Upper lobe of right lung (tissue), 1 donor: ENCODE measurements at regions not wholly inside any gene's neighbourhood (a gene's known extent, or its start where the extent isn't known, plus 50 kb on each side); places are given as distances from the start of the nearest gene placed in this dataset.

Source experiments
- ATAC-seq: fragments of 200-7000 bp; cut with Tn5 transposase; one replicate; pipeline ENCODE4 v1.9.1; 2020; ENCODE audit warnings: mild to moderate bottlenecking, moderate library complexity
- DNase-seq: peaks from one replicate; pipeline ENCODE4 v3.0.0-alpha.2; 2020
- H3K27ac ChIP-seq: fragments of 200-600 bp; one replicate; pipeline ENCODE4 v1.8.0; 2022
- H3K27me3 ChIP-seq: fragments of 200-600 bp; one replicate; pipeline ENCODE4 v1.8.0; 2022; ENCODE audit warnings: mild to moderate bottlenecking
- H3K36me3 ChIP-seq: fragments of 200-600 bp; one replicate; pipeline ENCODE4 v1.8.0; 2022
- H3K4me1 ChIP-seq: fragments of 200-600 bp; one replicate; pipeline ENCODE4 v1.8.0; 2022
- H3K4me3 ChIP-seq: fragments of 200-600 bp; one replicate; pipeline ENCODE4 v1.8.0; 2022; ENCODE audit warnings: mild to moderate bottlenecking
- H3K9me3 ChIP-seq: fragments of 200-600 bp; one replicate; pipeline ENCODE4 v1.8.0; 2022
- CTCF ChIP-seq: fragments of 200-600 bp; IDR thresholded peaks from one replicate; pipeline ENCODE4 v1.8.0; 2022; ENCODE audit warnings: antibody characterized with exemption
- intact Hi-C: fragments of 100-400 bp; cut with DNase I; formaldehyde crosslinking; loops from one replicate; pipeline ENCODE4 v1.11.0; 2022
- donor health status: DM: no; HTN: yes; CAD: no; lungs with severe emphysema.

GRCh38 chr5:17365811-17366138, 132.3 kb upstream of the TAF11L2 start:
- no peaks in the 10 kb centered on the region for H3K36me3 ChIP-seq
- H3K27ac ChIP-seq = no peak overlapping the region
- H3K27me3 ChIP-seq = no peaks in the 10 kb centered on the region
- no peaks in the 10 kb centered on the region for H3K4me1 ChIP-seq
- no peak for DNase-seq
- no peak for TF ChIP-seq CTCF
- no peak overlapping the region for H3K4me3 ChIP-seq
- no peaks in the 10 kb centered on the region for H3K9me3 ChIP-seq
- ATAC-seq = no peak
- intact Hi-C loops = no loop called here

GRCh38 chr5:17367256-17367840, 130.7 kb upstream of the TAF11L2 start:
- Histone ChIP-seq H3K27ac (no peak overlapping the region), H3K9me3 (no peaks in the 10 kb centered on the region), H3K36me3 (no peaks in the 10 kb centered on the region), H3K4me3 (no peak overlapping the region), H3K27me3 (no peaks in the 10 kb centered on the region), H3K4me1 (no peaks in the 10 kb centered on the region)
- intact Hi-C loops = no loop called here
- no peak for TF ChIP-seq CTCF
- no peak for ATAC-seq
- no peak for DNase-seq

GRCh38 chr5:17370651-17371050, 127.4 kb upstream of the TAF11L2 start:
- Histone ChIP-seq H3K27me3 (no peaks in the 10 kb centered on the region), H3K36me3 (no peaks in the 10 kb centered on the region), H3K4me3 (no peak overlapping the region), H3K27ac (no peak overlapping the region), H3K9me3 (no peaks in the 10 kb centered on the region), H3K4me1 (no peaks in the 10 kb centered on the region)
- no peak for TF ChIP-seq CTCF
- ATAC-seq (no peak), DNase-seq (no peak)
- intact Hi-C loops = no loop called here

GRCh38 chr5:17373406-17373805, 124.6 kb upstream of the TAF11L2 start:
- TF ChIP-seq CTCF = no peak
- no peak overlapping the region for H3K4me3 ChIP-seq
- intact Hi-C loops = no loop called here
- no peaks in the 10 kb centered on the region for H3K4me1 ChIP-seq
- ATAC-seq (no peak), DNase-seq (no peak)
- no peaks in the 10 kb centered on the region for H3K27me3 ChIP-seq
- H3K27ac ChIP-seq = no peak overlapping the region
- no peaks in the 10 kb centered on the region for H3K9me3 ChIP-seq
- no peaks in the 10 kb centered on the region for H3K36me3 ChIP-seq

- H3K4me3 ChIP-seq = no peak overlapping the region
- no peak overlapping the region for H3K27ac ChIP-seq
- no peaks in the 10 kb centered on the region for H3K36me3 ChIP-seq
- TF ChIP-seq CTCF = no peak
- no peaks in the 10 kb centered on the region for H3K9me3 ChIP-seq
- ATAC-seq (no peak), DNase-seq (no peak)
- H3K27me3 ChIP-seq = no peaks in the 10 kb centered on the region
- H3K4me1 ChIP-seq = no peaks in the 10 kb centered on the region
- intact Hi-C loops = no loop called here
Observed at GRCh38 chr5:17373814-17374556, 124.0 kb upstream of the TAF11L2 start.
